GM12864 (cell line): ENCODE measurements at regions not wholly inside any gene's neighbourhood (a gene's known extent, or its start where the extent isn't known, plus 50 kb on each side); places are given as distances from the start of the nearest gene placed in this dataset.

Source experiments
- DNase-seq: peaks from one replicate; pipeline ENCODE4 v3.0.0-alpha.2; 2011; ENCODE audit warnings: low read depth
- H3K4me3 ChIP-seq: 2 replicates; pipeline ENCODE4 v1.5.1; 2011; ENCODE audit warnings: mild to moderate bottlenecking, low read depth, low read length, control low read depth
- CTCF ChIP-seq: IDR thresholded peaks from 2 replicates; pipeline ENCODE4 v1.5.1; 2011; ENCODE audit warnings: low read depth, mild to moderate bottlenecking, moderate library complexity, low read length, control low read depth, inconsistent platforms; ENCODE audit errors: missing control alignments

- H3K4me3 ChIP-seq = no peak overlapping the region
- TF ChIP-seq CTCF = no peak
- no peak for DNase-seq
Measured at GRCh38 chr5:68012831-68013230, 202.7 kb upstream of the PIK3R1 start.

GRCh38 chr5:68012429-68012828, 203.1 kb upstream of the PIK3R1 start:
- H3K4me3 ChIP-seq = no peak overlapping the region
- no peak for DNase-seq
- no peak for TF ChIP-seq CTCF

DNA sequence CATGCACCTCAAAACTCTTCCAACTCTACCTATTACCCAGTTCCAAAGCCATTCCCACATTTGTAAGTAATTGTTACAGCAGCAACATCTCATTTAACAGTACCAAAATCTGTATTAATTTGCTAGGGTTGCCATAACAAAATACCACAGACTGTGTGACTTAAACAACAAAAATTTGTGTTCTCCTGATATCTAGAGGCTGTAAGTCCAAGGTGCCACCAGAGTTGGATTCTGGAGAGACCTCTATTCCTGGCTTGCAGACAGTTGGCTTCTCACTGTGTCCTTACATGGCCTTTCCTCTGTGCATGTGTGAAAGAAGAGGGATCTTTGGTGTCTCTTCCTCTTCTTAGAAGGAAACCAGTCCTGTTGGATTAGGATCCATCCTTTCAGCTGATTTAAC, 203.8 kb upstream of the PIK3R1 start:
- no peak for DNase-seq
- no peak overlapping the region for H3K4me3 ChIP-seq
- TF ChIP-seq CTCF = no peak

DNA sequence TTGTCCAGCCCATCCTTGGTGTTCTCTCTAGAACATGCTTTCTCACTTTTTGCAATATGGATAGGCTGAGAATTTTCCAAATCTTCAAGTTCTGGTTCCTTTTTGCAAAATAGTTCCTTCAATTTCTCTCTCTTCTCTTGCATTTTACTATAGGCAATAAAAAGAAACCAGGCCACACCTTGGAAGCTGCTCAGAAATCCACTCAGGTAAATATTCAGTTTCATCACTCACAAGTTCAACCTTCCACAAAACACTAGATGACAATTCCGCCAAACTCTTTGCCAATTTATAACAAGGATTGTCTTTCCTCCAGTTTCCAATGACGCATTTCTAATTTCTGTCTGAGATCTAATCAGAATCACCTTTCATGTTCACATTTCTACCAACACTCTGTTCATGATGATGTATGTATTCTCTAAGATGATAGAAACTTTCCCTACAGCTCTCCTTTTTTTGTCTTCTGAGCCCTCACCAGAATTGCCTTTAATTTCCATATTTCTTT, 204.2 kb upstream of the PIK3R1 start:
- H3K4me3 ChIP-seq = no peak overlapping the region
- no peak for DNase-seq
- TF ChIP-seq CTCF = no peak

DNA sequence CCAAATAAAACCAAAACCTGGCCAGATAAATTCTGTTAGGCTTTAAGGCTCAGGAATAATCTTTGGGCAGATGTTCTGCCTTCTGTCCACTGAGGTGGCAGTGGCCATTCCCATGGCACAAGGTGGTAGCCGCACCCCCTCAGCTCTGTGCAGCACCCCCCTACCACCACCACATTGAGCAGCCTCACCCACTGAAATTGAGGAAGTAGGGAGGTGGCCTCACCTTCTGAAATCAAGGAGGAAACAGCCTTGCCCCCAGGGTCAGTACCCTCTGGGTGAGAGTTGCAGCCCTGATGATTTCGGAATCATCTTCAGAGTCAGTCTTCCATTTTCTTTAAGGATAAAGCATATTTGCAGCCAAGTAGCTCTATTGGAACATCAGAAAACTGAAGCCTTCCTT, 204.8 kb upstream of the PIK3R1 start:
- TF ChIP-seq CTCF = no peak
- DNase-seq = no peak
- no peak overlapping the region for H3K4me3 ChIP-seq

DNA sequence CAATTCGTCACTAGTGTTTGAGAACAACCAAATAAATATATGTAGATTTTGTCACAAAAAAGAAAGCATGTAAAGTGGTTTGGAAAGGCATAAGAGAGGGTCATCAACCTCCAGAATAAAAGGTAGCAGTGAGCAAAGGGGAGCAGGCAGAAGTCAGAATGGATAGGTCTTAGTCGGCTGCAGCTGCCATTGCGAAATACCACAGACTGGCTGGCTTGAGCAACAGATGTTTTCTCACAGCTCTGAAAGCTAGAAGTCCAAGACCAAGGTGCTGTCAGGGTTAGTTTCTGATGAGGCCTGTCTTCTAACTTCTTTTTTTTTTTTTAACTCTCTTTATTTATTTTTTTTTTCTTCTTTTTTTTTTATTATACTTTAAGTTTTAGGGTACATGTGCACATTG, 208.1 kb upstream of the PIK3R1 start:
- DNase-seq = no peak
- H3K4me3 ChIP-seq = no peak overlapping the region
- TF ChIP-seq CTCF = no peak

GRCh38 chr5:68002836-68003235, 212.7 kb upstream of the PIK3R1 start:
- no peak for DNase-seq
- no peak overlapping the region for H3K4me3 ChIP-seq
- no peak for TF ChIP-seq CTCF
